Loucy (cell line): ENCODE measurements at regions not wholly inside any gene's neighbourhood (a gene's known extent, or its start where the extent isn't known, plus 50 kb on each side); places are given as distances from the start of the nearest gene placed in this dataset.

Experiments used
- CTCF ChIP-seq: fragments of 200-600 bp; sonication (generic); conservative IDR thresholded peaks from 2 replicates; pipeline ENCODE4 v1.5.1; 2014; ENCODE audit warnings: mild to moderate bottlenecking, antibody characterized with exemption, low read length
- EZH2phosphoT487 ChIP-seq: fragments of 200-600 bp; IDR thresholded peaks from 2 replicates; pipeline ENCODE4 v1.6.1; 2018; ENCODE audit warnings: antibody characterized with exemption, mild to moderate bottlenecking, moderate library complexity, borderline replicate concordance

GRCh38 chr4:38377195-38377594 is 286.8 kb upstream of the KLF3 start:
- TF ChIP-seq CTCF = no peak
- TF ChIP-seq EZH2phosphoT487 = no peak
